Fibroblast of skin of left biceps (primary cell): ENCODE measurements at regions not wholly inside any gene's neighbourhood (a gene's known extent, or its start where the extent isn't known, plus 50 kb on each side); places are given as distances from the start of the nearest gene placed in this dataset.
"Not testable (repeated sequence)": the region's sequence is repeated elsewhere in the genome, so short reads cannot be mapped to it uniquely, and the experiment has no call there.

Experiments
- DNase-seq, 2 experiments: peaks; one replicate each; pipeline ENCODE4 v3.0.0-alpha.2; 2013; ENCODE audit warnings: low read depth in 2 of 2

GRCh38 chr7:156590212-156590611 lies 50.4 kb upstream of the RNF32 start:
- DNase-seq, result no peak

GRCh38 chr7:156589808-156590207 lies 50.8 kb upstream of the RNF32 start:
- no peak for DNase-seq

- DNase-seq, result no peak
Observed at GRCh38 chr7:156585926-156586325, 54.6 kb upstream of the RNF32 start.

- no peak for DNase-seq
Observed at GRCh38 chr7:156585025-156585648, 55.4 kb upstream of the RNF32 start.

- no peak for DNase-seq
Observed at GRCh38 chr7:156582591-156583123, 57.9 kb upstream of the RNF32 start.

GRCh38 chr7:156580036-156580435 lies 60.5 kb upstream of the RNF32 start:
- no peak for DNase-seq

- DNase-seq, result no peak
Observed at GRCh38 chr7:156579566-156579965, 61.0 kb upstream of the RNF32 start.

GRCh38 chr7:156578978-156579430 lies 61.6 kb upstream of the RNF32 start:
- no peak for DNase-seq

- no peak for DNase-seq
Observed at GRCh38 chr7:156578578-156578940, 62.0 kb upstream of the RNF32 start.

GRCh38 chr7:156577645-156578577 lies 62.7 kb upstream of the RNF32 start:
- DNase-seq, result no peak

GRCh38 chr7:156576216-156577058 lies 64.1 kb upstream of the RNF32 start:
- no peak for DNase-seq

GRCh38 chr7:156568258-156568657 lies 72.3 kb upstream of the RNF32 start:
- no peak for DNase-seq

GRCh38 chr7:156566812-156567549 lies 73.6 kb upstream of the RNF32 start:
- DNase-seq, result no peak

GRCh38 chr7:156565002-156565401 lies 75.6 kb upstream of the RNF32 start:
- DNase-seq, result not testable (repeated sequence)

- no peak for DNase-seq
Observed at GRCh38 chr7:156560696-156561095, 79.9 kb upstream of the RNF32 start.

- DNase-seq, result no peak
Observed at GRCh38 chr7:156560075-156560474, 80.5 kb upstream of the RNF32 start.

- DNase-seq, result no peak
Observed at GRCh38 chr7:156559001-156559400, 81.6 kb upstream of the RNF32 start.

- DNase-seq, result no peak
Observed at GRCh38 chr7:156558198-156558597, 82.4 kb upstream of the RNF32 start.

GRCh38 chr7:156556083-156556482 lies 84.5 kb upstream of the RNF32 start:
- DNase-seq, result no peak

GRCh38 chr7:156554488-156554887 lies 86.1 kb upstream of the RNF32 start:
- DNase-seq, result no peak

GRCh38 chr7:156549636-156550035 lies 90.9 kb upstream of the RNF32 start:
- DNase-seq, result no peak
